Bronchial epithelial cell (primary cell): ENCODE measurements at regions not wholly inside any gene's neighbourhood (a gene's known extent, or its start where the extent isn't known, plus 50 kb on each side); places are given as distances from the start of the nearest gene placed in this dataset.

Experiments
- DNase-seq: peaks from one replicate; pipeline ENCODE4 v3.0.0-alpha.2; 2010; ENCODE audit warnings: low read depth
- FAIRE-seq: peaks from 2 replicates; lab custom pipeline; 2011; peaks lifted over from hg19 to GRCh38; lab: Jason Lieb, UNC
- H3K27me3 ChIP-seq: 2 replicates; pipeline ENCODE4 v1.5.1; 2011; ENCODE audit warnings: low read length; ENCODE audit not compliant: control insufficient read depth, insufficient read depth
- H3K36me3 ChIP-seq: 2 replicates; pipeline ENCODE4 v1.5.1; 2011; ENCODE audit warnings: low read length; ENCODE audit not compliant: control insufficient read depth, insufficient read depth
- H3K4me3 ChIP-seq: 2 replicates; pipeline ENCODE4 v1.5.1; 2011; ENCODE audit warnings: mild to moderate bottlenecking, low read depth, low read length, control low read depth
- CTCF ChIP-seq: IDR thresholded peaks from 2 replicates; pipeline ENCODE4 v1.5.1; 2011; ENCODE audit warnings: mild to moderate bottlenecking, moderate library complexity, low read length, control low read depth, inconsistent platforms; ENCODE audit not compliant: insufficient read depth, severe bottlenecking

- no peak for TF ChIP-seq CTCF
- Histone ChIP-seq H3K4me3 (no peak overlapping the region), H3K36me3 (no peaks in the 10 kb centered on the region), H3K27me3 (no peaks in the 10 kb centered on the region)
- DNase-seq = no peak
- no peak for FAIRE-seq
These were observed 2363.1 kb downstream of the ARAP2 start for GRCh38 chr4:33881176-33881575.

DNA sequence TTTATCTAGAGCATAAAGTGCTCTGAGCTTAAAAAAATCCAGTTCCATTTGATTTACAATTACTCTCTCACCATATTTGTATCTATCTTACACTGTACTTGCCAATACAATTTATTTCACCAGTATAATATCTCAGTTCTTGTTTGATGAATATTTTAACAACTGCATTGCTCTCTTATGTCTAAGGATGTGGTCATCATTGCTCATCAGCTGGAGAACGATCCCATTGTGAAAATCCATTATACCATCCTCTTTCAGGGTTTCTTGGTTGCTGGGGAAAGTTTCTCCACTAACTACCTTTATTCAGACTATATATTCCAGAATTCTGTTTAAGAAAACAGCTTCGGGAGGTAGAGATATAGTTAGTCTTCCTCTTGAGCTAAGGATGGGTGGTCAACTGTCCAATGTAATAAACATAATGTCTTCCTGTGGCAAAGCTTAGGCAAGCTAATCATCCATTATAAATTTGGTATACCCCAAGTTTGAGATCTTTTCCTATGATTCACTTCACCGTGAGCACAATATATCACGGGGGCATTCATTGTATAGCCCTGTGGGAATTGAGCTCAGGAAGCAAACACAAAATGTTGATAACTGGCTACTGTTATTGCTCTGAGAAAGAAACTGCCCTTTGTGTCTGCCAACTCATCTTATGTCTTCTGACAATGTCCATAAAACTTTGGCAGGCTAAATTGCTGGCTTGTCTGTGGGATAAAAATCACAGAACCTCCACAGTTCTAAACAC lies 2361.9 kb downstream of the ARAP2 start:
- no peaks in the 10 kb centered on the region for H3K36me3 ChIP-seq
- no peak for TF ChIP-seq CTCF
- no peak overlapping the region for H3K4me3 ChIP-seq
- H3K27me3 ChIP-seq = no peaks in the 10 kb centered on the region
- FAIRE-seq = no peak
- peak; percentile 1 for DNase-seq

GRCh38 chr4:33883111-33883510 lies 2361.2 kb downstream of the ARAP2 start:
- Histone ChIP-seq H3K27me3 (no peaks in the 10 kb centered on the region), H3K4me3 (no peak overlapping the region), H3K36me3 (no peaks in the 10 kb centered on the region)
- FAIRE-seq (no peak), DNase-seq (no peak)
- no peak for TF ChIP-seq CTCF

DNA sequence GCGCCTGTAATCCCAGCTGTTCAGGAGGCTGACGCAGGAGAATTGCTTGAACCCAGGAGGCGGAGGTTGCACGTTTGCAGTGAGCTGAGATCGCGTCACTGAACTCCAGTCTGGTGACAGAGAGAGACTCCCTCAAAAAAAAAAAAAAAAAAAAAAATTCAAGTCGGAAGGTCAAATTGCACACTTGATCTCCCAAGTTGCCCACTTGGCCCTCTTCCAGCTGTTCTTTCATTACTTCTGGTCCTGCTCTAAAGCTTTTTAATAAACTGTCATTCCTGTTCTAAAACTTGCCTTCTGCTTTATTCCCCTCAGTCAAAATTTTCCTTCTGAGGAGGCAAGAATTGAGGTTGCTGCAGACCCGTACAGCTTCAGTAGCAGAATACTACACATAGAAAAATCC lies 2358.0 kb downstream of the ARAP2 start:
- DNase-seq (no peak), FAIRE-seq (no peak)
- Histone ChIP-seq H3K4me3 (no peak overlapping the region), H3K27me3 (no peaks in the 10 kb centered on the region), H3K36me3 (no peaks in the 10 kb centered on the region)
- TF ChIP-seq CTCF = no peak

- TF ChIP-seq CTCF = no peak
- no peak overlapping the region for H3K4me3 ChIP-seq
- no peaks in the 10 kb centered on the region for H3K27me3 ChIP-seq
- H3K36me3 ChIP-seq = no peaks in the 10 kb centered on the region
- no peak for FAIRE-seq
- no peak for DNase-seq
These were observed 2353.5 kb downstream of the ARAP2 start for GRCh38 chr4:33890841-33891240.

DNA sequence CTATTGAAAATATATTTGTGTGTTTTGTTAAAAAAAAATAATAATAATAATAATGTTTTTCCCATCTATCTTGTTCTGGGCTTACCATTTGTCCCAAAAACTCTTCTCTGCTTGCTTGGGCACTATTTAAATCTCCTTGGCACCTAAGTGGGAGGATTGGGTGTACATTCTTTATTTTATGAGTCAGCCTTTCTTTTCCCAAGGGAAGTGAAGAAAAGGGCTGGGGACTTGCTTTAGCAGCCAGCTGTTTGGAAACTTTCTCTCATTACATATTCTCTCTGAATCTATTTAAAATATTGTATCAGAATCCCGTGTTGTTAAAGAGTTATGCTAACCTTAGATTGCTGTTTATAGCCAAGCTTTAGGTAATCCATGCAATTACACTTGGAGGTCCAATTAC lies 2332.4 kb downstream of the ARAP2 start:
- DNase-seq (no peak), FAIRE-seq (no peak)
- TF ChIP-seq CTCF = no peak
- H3K27me3 ChIP-seq = no peaks in the 10 kb centered on the region
- no peak overlapping the region for H3K4me3 ChIP-seq
- no peaks in the 10 kb centered on the region for H3K36me3 ChIP-seq
